Keratinocyte (primary cell): ENCODE measurements at regions not wholly inside any gene's neighbourhood (a gene's known extent, or its start where the extent isn't known, plus 50 kb on each side); places are given as distances from the start of the nearest gene placed in this dataset.

Experiments used
- DNase-seq: peaks from one replicate; pipeline ENCODE4 v3.0.0-alpha.2; 2011; ENCODE audit warnings: low read depth, missing footprints, low spot score
- FAIRE-seq: peaks from 2 replicates; lab custom pipeline; 2011; peaks lifted over from hg19 to GRCh38; lab: Jason Lieb, UNC
- H2AFZ ChIP-seq: 2 replicates; pipeline ENCODE4 v1.6.0; 2012; ENCODE audit warnings: low read length, control low read depth, inconsistent platforms; ENCODE audit not compliant: control insufficient read depth
- H3K27ac ChIP-seq: 2 replicates; pipeline ENCODE4 v1.5.1; 2011; ENCODE audit warnings: low read length; ENCODE audit not compliant: control insufficient read depth, insufficient read depth
- H3K27me3 ChIP-seq: 3 replicates; pipeline ENCODE4 v1.6.0; 2011; ENCODE audit warnings: low read length; ENCODE audit not compliant: control insufficient read depth, insufficient read depth; ENCODE audit errors: extremely low read depth
- H3K36me3 ChIP-seq, 2 experiments: 2 replicates in 1 of 2; 3 replicates in 1 of 2; pipeline ENCODE4 v1.5.1; 2011; ENCODE audit warnings: low read length in 2 of 2, mild to moderate bottlenecking in 1 of 2; ENCODE audit not compliant: control insufficient read depth in 2 of 2, insufficient read depth in 2 of 2; ENCODE audit errors: extremely low read depth in 1 of 2
- H3K4me1 ChIP-seq: 3 replicates; pipeline ENCODE4 v1.5.1; 2011; ENCODE audit warnings: low read length; ENCODE audit not compliant: control insufficient read depth, insufficient read depth; ENCODE audit errors: extremely low read depth
- H3K4me2 ChIP-seq: 3 replicates; pipeline ENCODE4 v1.6.0; 2011; ENCODE audit warnings: low read depth, low read length; ENCODE audit not compliant: control insufficient read depth, insufficient read depth; ENCODE audit errors: extremely low read depth
- H3K4me3 ChIP-seq, 3 experiments: fragments of 200-600 bp in 1 of 3; sonication (generic) in 1 of 3; 2 replicates in 2 of 3; 3 replicates in 1 of 3; pipeline ENCODE4 v1.5.1; 2011 to 2016; ENCODE audit warnings: low read length in 3 of 3, mild to moderate bottlenecking in 3 of 3, control low read depth in 2 of 3, inconsistent platforms in 1 of 3, low read depth in 1 of 3, mixed read lengths in 1 of 3, mixed run types in 1 of 3, moderate library complexity in 1 of 3; ENCODE audit not compliant: control insufficient read depth in 2 of 3, insufficient read depth in 2 of 3; ENCODE audit errors: extremely low read depth in 1 of 3
- H3K79me2 ChIP-seq: 2 replicates; pipeline ENCODE4 v1.6.0; 2012; ENCODE audit warnings: low read length; ENCODE audit not compliant: control insufficient read depth, insufficient read depth
- H3K9ac ChIP-seq: 3 replicates; pipeline ENCODE4 v1.6.0; 2011; ENCODE audit warnings: low read length; ENCODE audit not compliant: control insufficient read depth, insufficient read depth; ENCODE audit errors: extremely low read depth
- H3K9me1 ChIP-seq: 3 replicates; pipeline ENCODE4 v1.6.0; 2011; ENCODE audit warnings: low read length; ENCODE audit not compliant: control insufficient read depth, insufficient read depth; ENCODE audit errors: extremely low read depth
- H3K9me3 ChIP-seq: 2 replicates; pipeline ENCODE4 v1.5.1; 2012; ENCODE audit warnings: low read depth, low read length; ENCODE audit not compliant: control insufficient read depth
- H4K20me1 ChIP-seq: 3 replicates; pipeline ENCODE4 v1.6.0; 2011; ENCODE audit warnings: low read length; ENCODE audit not compliant: control insufficient read depth, insufficient read depth; ENCODE audit errors: extremely low read depth
- CTCF ChIP-seq, 3 experiments: IDR thresholded peaks in 1 of 3; conservative IDR thresholded peaks in 1 of 3; optimal IDR thresholded peaks in 1 of 3; 2 replicates in 2 of 3; 3 replicates in 1 of 3; pipeline versions ENCODE3 to v1.5.1; 2011; ENCODE audit warnings: low read length in 3 of 3, mild to moderate bottlenecking in 3 of 3, moderate library complexity in 2 of 3, control low read depth in 1 of 3, inconsistent platforms in 1 of 3; ENCODE audit not compliant: insufficient read depth in 2 of 3; ENCODE audit errors: extremely low read depth in 1 of 3
- EZH2 ChIP-seq: IDR thresholded peaks from one replicate; pipeline ENCODE4 v1.6.1; 2012; ENCODE audit warnings: inconsistent platforms, mild to moderate bottlenecking, low read length, moderate library complexity
- dilution Hi-C: fragments of 300-500 bp; cut with MboI; formaldehyde crosslinking; loops from one replicate; pipeline ENCODE4 v1.7.0; 2020; ENCODE audit warnings: low sequenced_read_pairs; ENCODE audit not compliant: extremely low pct_ligation_motif_present

- Histone ChIP-seq H3K9ac (no peak overlapping the region), H3K4me1 (no peaks in the 10 kb centered on the region), H3K36me3 (no peaks in the 10 kb centered on the region), H3K79me2 (no peaks in the 10 kb centered on the region), H4K20me1 (no peaks in the 10 kb centered on the region), H3K9me3 (no peaks in the 10 kb centered on the region), H3K4me3 (no peak overlapping the region), H3K27ac (no peak overlapping the region), H3K9me1 (no peaks in the 10 kb centered on the region), H3K27me3 (no peaks in the 10 kb centered on the region), H3K4me2 (no peak overlapping the region), H2AFZ (no peak overlapping the region)
- no peak for DNase-seq
- FAIRE-seq: no peak
- dilution Hi-C loops: no loop called here
- TF ChIP-seq CTCF (optimal IDR thresholded peaks at IDR 0.05 in 1 of 3, IDR thresholded peaks at IDR 0.05 in 1 of 3, conservative IDR thresholded peaks at IDR 0.05 in 1 of 3; ENCODE audit: extremely low read depth in 1 of 3, insufficient read depth in 2 of 3, low read length in 3 of 3) (no peak), EZH2 (no peak)
These were observed 204.2 kb upstream of the HABP2 start for GRCh38 chr10:113348694-113349093.

- no peak for TF ChIP-seq EZH2
- no peak for TF ChIP-seq CTCF (optimal IDR thresholded peaks at IDR 0.05 in 1 of 3, IDR thresholded peaks at IDR 0.05 in 1 of 3, conservative IDR thresholded peaks at IDR 0.05 in 1 of 3; ENCODE audit: extremely low read depth in 1 of 3, insufficient read depth in 2 of 3, low read length in 3 of 3)
- dilution Hi-C loops: no loop called here
- DNase-seq: no peak
These were observed 202.4 kb upstream of the HABP2 start for GRCh38 chr10:113350311-113351040.

More at GRCh38 chr10:113350311-113351040, 202.4 kb upstream of the HABP2 start:
- Histone ChIP-seq H3K9ac (no peak overlapping the region), H3K4me2 (no peak overlapping the region), H3K4me1 (no peaks in the 10 kb centered on the region), H4K20me1 (no peaks in the 10 kb centered on the region), H3K27me3 (no peaks in the 10 kb centered on the region), H3K4me3 (no peak overlapping the region), H3K27ac (no peak overlapping the region), H3K9me3 (no peaks in the 10 kb centered on the region), H3K79me2 (no peaks in the 10 kb centered on the region), H3K36me3 (no peaks in the 10 kb centered on the region), H2AFZ (no peak overlapping the region), H3K9me1 (no peaks in the 10 kb centered on the region)
- no peak for FAIRE-seq
